ENCODE measurements at regions not wholly inside any gene's neighbourhood (a gene's known extent, or its start where the extent isn't known, plus 50 kb on each side); places are given as distances from the start of the nearest gene placed in this dataset.

- TF ChIP-seq, protein P1, sequence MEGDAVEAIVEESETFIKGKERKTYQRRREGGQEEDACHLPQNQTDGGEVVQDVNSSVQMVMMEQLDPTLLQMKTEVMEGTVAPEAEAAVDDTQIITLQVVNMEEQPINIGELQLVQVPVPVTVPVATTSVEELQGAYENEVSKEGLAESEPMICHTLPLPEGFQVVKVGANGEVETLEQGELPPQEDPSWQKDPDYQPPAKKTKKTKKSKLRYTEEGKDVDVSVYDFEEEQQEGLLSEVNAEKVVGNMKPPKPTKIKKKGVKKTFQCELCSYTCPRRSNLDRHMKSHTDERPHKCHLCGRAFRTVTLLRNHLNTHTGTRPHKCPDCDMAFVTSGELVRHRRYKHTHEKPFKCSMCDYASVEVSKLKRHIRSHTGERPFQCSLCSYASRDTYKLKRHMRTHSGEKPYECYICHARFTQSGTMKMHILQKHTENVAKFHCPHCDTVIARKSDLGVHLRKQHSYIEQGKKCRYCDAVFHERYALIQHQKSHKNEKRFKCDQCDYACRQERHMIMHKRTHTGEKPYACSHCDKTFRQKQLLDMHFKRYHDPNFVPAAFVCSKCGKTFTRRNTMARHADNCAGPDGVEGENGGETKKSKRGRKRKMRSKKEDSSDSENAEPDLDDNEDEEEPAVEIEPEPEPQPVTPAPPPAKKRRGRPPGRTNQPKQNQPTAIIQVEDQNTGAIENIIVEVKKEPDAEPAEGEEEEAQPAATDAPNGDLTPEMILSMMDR (IDR thresholded peaks at IDR 0.05; ENCODE audit: poor library complexity): no peak
- no peak for TF ChIP-seq EZH2phosphoT487 (IDR thresholded peaks at IDR 0.05; ENCODE audit: low read depth, severe bottlenecking, unreplicated experiment)
These were observed 303.7 kb downstream of the SS18 start for GRCh38 chr18:25786758-25787157.
